Endothelial cell of umbilical vein (primary cell): ENCODE measurements at regions not wholly inside any gene's neighbourhood (a gene's known extent, or its start where the extent isn't known, plus 50 kb on each side); places are given as distances from the start of the nearest gene placed in this dataset.

ENCODE experiments used
- EZH2 ChIP-seq: IDR thresholded peaks from 2 replicates; pipeline ENCODE4 v1.6.1; 2012; ENCODE audit warnings: borderline replicate concordance, low read depth, mild to moderate bottlenecking, moderate library complexity, low read length, inconsistent platforms; ENCODE audit not compliant: severe bottlenecking
- FOS ChIP-seq: IDR thresholded peaks from 2 replicates; pipeline ENCODE4 v1.6.1; 2011; ENCODE audit warnings: mild to moderate bottlenecking, low read length, moderate library complexity, borderline replicate concordance; ENCODE audit not compliant: insufficient read depth
- GATA2 ChIP-seq: IDR thresholded peaks from 2 replicates; pipeline ENCODE4 v1.7.0; 2011; ENCODE audit warnings: low read depth, mild to moderate bottlenecking, moderate library complexity, mixed read lengths, low read length; ENCODE audit not compliant: insufficient read length, insufficient read depth
- JUN ChIP-seq: IDR thresholded peaks from 2 replicates; pipeline ENCODE4 v1.6.1; 2011; ENCODE audit warnings: borderline replicate concordance, low read depth; ENCODE audit not compliant: insufficient read length, insufficient read depth
- MYC ChIP-seq: IDR thresholded peaks from one replicate; pipeline ENCODE4 v1.6.1; 2011; ENCODE audit warnings: mild to moderate bottlenecking, low read depth, low read length
- POLR2A ChIP-seq: IDR thresholded peaks from 2 replicates; pipeline ENCODE4 v1.6.1; 2012; ENCODE audit warnings: low read depth, mild to moderate bottlenecking, control low read depth, low read length
- POLR2AphosphoS5 ChIP-seq: IDR thresholded peaks from 2 replicates; pipeline ENCODE4 v1.6.1; 2012; ENCODE audit warnings: low read depth, mild to moderate bottlenecking, control low read depth, low read length, moderate library complexity; ENCODE audit not compliant: insufficient read depth
- TF ChIP-seq, protein P1 (sequence below), 2 donors: IDR thresholded peaks; 1 replicate in 1 of 2; 2 replicates in 1 of 2; pipeline ENCODE4 v1.5.1; 2011; ENCODE audit warnings: low read length in 2 of 2, mild to moderate bottlenecking in 2 of 2, moderate library complexity in 2 of 2, control low read depth in 1 of 2, inconsistent platforms in 1 of 2, low read depth in 1 of 2; ENCODE audit not compliant: insufficient read depth in 1 of 2; ENCODE audit errors: extremely low read depth in 1 of 2
- TF ChIP-seq, protein P2 (sequence below): IDR thresholded peaks from 2 replicates; pipeline ENCODE4 v1.6.1; 2011; ENCODE audit not compliant: insufficient read depth, insufficient read length

DNA sequence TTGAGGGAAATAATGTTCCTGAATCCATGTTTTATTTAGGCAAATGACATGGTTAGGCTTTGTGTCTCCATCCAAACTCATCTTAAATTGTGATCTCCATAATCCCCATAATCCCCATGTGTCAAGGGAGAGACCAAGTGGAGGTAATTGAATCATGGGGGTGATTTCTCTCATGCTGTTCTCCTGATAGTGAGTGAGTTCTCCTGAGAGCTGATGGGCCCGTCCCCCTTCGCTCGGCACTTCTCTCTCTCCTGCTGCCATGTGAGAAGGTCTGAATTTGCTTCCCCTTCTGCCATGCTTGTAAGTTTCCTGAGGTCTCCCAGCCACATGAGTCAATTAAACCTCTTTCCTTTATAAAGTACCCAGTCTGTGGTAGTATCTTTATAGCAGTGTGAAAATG is 563.0 kb upstream of the NR3C2 start:
- TF ChIP-seq, protein P1, sequence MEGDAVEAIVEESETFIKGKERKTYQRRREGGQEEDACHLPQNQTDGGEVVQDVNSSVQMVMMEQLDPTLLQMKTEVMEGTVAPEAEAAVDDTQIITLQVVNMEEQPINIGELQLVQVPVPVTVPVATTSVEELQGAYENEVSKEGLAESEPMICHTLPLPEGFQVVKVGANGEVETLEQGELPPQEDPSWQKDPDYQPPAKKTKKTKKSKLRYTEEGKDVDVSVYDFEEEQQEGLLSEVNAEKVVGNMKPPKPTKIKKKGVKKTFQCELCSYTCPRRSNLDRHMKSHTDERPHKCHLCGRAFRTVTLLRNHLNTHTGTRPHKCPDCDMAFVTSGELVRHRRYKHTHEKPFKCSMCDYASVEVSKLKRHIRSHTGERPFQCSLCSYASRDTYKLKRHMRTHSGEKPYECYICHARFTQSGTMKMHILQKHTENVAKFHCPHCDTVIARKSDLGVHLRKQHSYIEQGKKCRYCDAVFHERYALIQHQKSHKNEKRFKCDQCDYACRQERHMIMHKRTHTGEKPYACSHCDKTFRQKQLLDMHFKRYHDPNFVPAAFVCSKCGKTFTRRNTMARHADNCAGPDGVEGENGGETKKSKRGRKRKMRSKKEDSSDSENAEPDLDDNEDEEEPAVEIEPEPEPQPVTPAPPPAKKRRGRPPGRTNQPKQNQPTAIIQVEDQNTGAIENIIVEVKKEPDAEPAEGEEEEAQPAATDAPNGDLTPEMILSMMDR (IDR thresholded peaks at IDR 0.05; ENCODE audit: extremely low read depth in 1 of 2, insufficient read depth in 1 of 2, low read depth in 1 of 2, low read length in 2 of 2) = no peak
- TF ChIP-seq EZH2 (no peak), POLR2A (no peak), JUN (no peak), POLR2AphosphoS5 (no peak), MYC (no peak), GATA2 (no peak), FOS (no peak)
- TF ChIP-seq, protein P2, sequence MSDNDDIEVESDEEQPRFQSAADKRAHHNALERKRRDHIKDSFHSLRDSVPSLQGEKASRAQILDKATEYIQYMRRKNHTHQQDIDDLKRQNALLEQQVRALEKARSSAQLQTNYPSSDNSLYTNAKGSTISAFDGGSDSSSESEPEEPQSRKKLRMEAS = no peak
